Effector CD8-positive, alpha-beta T cell (primary cell): ENCODE measurements at regions not wholly inside any gene's neighbourhood (a gene's known extent, or its start where the extent isn't known, plus 50 kb on each side); places are given as distances from the start of the nearest gene placed in this dataset.
"Not testable (repeated sequence)": the region's sequence is repeated elsewhere in the genome, so short reads cannot be mapped to it uniquely, and the experiment has no call there.

Experiments used
- DNase-seq: peaks from one replicate; lab custom pipeline; 2025; lab: John Stamatoyannopoulos, UW

DNA sequence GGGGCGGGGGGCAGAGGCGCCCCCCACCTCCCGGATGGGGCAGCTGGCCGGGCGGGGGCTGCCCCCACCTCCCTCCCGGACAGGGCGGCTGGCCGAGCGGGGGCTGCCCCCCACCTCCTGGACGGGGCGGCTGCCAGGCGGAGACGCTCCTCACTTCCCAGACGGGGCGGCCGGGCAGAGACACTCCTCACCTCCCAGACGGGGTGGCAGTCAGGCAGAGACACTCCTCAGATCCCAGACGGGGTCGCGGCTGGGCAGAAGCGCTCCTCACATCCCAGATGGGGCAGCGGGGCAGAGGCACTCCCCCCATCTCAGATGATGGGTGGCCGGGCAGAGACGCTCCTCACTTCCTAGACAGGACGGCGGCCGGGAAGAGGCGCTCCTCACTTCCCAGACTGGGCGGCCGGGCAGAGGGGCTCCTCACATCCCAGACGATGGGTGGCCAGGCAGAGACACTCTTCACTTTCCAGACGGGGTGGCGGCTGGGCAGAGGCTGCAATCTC lies 240.1 kb downstream of the NPIPA7 start:
- DNase-seq = not testable (repeated sequence)

DNA sequence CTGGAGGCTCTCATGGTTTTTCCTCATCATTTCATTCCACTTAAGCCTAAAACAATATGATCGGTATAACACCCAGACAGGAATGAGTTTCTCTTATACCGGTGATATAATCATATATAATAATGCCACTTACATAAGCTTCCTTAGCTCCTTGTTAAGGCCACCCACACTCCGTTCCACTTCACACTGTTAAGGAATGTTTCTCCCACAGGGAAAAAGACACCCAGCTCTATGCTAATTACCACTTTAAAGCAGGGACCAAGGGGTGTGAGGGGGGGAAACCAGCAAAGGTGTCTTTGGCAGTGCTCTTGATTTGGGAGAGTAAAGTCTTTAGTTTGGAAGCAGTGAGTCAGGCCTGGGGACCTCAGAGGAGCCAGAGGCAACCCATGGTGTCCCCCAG lies 245.4 kb downstream of the NPIPA7 start:
- not testable (repeated sequence) for DNase-seq

DNA sequence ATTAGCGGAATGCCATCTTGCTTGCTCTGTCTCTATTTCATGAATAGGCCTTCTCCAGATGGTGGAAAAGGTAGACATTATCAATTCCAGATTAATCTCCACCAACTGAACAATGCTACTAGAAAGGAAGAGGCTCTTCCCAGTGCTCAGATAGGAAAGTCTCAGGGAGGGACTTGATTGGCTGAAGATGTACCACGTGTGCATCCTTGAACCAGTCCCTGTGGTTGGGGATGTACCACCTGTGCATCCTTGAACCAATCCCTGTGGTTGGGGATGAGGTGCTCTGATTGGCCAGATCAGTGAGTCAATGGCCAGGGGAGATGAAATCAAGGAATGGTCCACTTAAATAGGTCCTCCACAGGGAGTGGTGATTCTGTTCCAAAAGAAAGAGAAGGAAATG lies 246.2 kb downstream of the NPIPA7 start:
- DNase-seq = not testable (repeated sequence)

DNA sequence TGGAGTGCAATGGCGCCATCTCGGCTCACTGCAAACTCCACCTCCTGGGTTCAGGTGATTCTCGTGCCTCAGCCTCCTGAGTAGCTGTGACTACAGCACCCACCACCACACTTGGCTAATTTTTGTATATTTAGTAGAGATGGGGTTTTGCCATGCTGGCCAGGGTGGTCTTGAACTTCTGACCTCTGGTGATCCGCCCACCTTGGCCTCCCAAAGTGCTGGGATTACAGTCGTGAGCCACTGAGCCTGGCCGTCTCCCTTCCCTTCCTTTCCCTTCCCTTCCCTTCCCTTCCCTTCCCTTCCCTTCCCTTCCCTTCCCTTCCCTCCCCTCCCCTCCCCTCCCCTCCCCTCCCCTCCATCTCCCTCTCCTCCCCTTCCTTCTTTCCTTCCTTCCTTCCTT lies 248.9 kb downstream of the NPIPA7 start:
- DNase-seq = not testable (repeated sequence)

DNA sequence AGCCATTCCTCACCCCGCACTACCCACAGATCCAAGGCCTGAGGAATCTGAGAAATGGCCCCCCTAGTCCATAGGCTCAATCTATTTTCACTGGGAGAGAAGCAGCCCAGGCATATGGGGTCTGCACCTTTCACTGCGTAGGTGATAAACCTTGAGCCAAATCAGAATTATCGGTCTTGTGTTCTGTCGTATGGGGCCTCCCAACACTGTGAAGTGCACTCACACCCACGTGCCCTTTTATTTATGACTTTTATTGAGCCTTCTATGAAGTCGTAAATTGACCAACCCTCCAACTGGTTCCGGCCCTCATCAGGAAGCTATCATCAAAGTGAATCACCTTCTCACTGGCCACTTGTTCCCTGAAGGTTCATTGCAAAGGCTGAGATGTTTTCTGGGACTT lies 259.3 kb downstream of the NPIPA7 start:
- DNase-seq = not testable (repeated sequence)

DNA sequence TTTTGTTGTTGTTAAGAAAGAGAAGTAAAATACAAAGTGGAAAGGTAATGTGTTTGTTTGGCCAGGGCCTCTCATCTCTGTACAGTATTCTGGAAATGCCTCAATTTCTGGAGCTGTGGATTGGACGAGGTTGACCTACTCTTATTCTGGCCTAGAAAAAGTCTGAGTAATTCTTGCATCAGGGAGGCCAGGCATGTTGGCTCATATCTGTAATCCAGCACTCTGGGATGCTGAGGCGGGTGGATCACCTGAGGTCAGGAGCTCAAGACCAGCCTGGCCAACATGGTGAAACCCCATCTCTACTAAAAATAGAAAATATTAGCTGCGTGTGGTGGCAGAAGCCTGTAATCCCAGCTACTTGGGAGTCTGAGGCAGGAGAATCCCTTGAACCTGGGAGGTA lies 259.8 kb downstream of the NPIPA7 start:
- DNase-seq = not testable (repeated sequence)

DNA sequence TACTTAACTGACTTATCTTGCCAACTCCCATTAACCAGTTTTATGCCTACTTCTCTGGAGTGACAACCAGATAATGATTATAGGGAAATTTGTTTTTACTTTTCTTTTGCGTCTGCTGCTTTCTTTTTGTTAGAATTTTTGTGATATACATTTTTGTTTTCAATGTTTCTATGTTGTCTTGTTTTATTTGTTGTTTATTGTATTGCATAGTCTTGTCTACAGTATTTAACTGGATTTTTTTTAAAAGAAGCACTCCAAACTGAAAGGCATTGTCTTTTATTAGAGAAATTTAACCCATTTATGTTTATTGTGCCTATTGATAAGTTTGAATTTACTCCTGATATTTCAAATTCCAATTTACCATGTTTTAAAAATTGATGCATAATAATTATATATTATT lies 264.9 kb downstream of the NPIPA7 start:
- DNase-seq = not testable (repeated sequence)

DNA sequence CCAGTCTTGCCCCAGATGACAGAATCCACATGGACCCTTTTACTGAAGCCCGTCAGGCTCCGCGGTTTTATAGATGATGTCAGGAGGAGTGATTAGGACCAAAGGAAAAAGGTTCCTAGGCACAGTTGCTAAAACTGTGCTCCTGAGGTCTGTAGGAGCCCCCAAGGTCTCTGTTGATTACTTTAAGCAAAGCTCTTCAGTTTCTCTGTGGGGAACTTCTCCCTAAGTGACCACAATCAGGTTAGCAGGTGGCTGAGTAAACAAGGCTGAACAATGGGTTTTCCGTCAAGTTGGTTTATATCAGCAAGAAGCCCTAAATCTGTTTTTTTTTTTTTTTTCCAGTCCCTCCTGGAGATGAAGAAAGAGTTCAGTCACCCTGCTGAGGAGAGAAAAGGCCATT lies 269.1 kb downstream of the NPIPA7 start:
- DNase-seq = not testable (repeated sequence)

DNA sequence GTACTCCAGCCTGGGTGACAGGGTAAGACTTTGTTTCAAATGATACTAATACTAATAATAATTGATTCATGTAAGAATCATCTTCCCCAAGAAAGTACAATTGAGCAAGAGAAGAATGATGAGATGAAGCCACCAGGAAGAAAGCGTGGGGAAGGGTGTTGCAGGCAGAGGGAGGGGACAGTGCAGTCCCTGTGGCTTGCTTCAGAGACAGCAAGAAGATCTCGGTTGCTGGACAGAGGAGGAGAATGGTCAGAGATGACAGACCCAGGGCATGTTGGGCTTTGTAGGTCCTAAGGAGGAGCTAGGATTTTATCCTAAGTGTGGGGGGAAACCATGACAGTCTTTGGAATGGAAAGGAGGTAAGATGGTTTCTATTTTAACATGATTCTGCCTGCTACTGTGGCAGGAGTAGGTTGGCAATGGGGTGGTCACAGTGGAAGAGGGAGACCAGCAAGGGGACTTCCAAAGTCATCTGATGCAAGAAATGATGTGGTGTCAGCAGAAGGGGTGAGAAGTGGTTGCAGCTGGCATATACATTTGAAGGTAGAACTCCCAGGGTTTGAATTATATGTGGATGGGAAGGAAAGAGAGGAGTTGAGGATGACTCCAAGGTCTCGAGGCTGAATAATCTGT lies 293.4 kb downstream of the NPIPA7 start:
- DNase-seq = not testable (repeated sequence)

DNA sequence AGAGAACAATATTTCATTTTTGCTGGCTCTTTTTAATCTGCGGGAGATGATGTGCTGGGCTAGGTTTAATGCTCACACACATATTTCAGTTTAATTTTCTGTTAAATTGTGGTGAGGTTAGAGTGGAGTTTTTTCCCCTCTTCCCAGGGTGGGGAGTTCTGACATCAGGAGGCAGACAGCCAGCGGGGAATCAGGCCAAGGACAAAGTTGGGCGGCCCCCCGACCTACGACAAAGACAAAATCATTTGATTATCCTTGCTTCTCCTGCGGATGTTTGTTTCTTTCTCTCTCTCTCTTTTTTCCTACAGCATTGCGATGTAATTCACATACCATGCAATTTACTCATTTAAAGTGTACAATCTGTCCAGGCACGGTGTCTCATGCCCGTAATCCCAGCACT lies 295.9 kb downstream of the NPIPA7 start:
- not testable (repeated sequence) for DNase-seq

DNA sequence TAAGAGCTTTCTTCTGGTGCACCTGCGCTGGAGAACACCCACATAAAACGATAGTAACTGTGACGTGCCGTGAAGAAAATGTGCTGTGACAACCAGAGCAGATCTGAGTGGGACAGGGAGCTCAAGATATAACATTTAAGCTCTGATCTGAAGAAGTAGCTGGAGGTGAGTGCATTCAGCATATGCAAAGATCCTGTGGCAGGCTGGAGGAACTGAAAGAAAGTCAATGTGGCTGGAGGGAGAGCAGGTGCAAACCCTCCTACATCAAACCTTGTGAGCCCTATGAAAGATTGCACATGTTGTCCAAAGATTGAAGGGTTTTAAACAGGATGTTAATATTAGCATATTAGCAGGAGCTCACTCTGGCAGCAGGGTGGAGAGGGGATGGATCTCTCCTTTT lies 342.9 kb downstream of the NPIPA7 start:
- DNase-seq = not testable (repeated sequence)

DNA sequence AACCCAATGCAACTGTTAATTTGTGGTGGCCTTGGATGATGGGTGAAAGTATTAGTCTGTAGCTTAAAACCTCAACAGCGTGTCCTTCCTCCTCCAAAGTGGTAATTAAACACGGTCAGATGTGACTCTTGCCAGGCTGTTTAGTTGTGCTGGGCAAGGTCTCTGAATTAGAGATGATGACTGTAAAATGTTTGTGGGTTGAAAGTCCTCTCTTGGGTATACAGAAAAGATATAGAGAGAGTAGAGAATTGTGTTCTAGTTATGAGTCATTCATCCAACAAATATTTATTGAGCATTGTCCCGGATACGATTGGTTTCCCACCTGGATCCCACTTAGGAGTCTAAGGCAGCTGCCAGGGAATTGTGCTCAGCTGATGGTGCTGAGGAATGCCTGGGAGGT lies 343.7 kb downstream of the NPIPA7 start:
- not testable (repeated sequence) for DNase-seq

DNA sequence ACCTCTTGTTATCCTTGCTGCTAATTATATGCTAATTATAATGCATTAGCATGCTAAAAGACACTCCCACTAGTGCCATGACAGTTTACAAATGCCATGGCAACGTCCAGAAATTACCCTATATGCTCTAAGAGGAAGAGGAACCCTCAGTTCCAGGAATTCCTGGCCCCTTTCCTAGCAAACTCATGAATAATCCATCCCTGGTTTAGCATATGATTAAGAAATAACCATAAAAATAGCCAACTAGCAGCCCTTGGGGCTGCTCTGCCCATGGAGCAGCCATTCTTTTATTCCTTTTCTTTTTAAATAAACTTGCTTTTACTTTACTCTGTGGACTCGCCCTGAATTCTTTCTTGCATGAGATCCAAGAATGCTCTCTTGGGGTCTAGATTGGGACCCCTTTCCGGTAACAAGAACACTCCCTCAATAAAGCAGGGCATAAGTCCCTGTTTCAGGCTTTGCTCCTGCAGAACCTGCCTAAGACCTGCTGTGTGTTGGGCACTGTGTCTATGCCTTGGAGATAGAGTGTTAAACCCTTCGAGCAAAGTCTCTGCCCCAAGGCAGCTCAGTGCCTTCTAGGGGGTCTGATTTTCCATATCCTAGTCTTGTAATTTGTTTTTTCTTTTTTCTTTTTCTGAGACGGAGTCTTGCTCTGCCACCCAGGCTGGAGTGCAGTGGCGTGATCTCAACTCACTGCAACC lies 345.0 kb downstream of the NPIPA7 start:
- not testable (repeated sequence) for DNase-seq

DNA sequence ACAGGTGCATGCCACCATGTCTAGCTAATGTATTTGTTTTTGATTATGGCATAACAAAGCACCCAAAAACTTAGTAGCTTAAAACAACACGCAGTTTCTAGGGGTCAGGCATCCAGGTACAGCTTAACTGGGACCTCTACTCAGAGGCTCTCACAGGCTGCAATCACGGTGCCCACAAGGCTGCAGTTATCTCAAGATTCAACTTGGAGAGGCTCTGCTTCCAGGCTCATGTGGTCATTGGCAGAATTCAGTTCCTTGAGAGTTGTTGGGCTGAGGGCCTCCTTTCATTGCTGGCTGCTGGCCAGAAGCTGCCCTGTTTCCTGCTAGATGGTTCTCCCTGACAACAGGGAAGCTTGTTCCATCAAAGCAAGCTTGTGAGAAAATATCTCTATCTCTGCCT lies 348.1 kb downstream of the NPIPA7 start:
- not testable (repeated sequence) for DNase-seq

DNA sequence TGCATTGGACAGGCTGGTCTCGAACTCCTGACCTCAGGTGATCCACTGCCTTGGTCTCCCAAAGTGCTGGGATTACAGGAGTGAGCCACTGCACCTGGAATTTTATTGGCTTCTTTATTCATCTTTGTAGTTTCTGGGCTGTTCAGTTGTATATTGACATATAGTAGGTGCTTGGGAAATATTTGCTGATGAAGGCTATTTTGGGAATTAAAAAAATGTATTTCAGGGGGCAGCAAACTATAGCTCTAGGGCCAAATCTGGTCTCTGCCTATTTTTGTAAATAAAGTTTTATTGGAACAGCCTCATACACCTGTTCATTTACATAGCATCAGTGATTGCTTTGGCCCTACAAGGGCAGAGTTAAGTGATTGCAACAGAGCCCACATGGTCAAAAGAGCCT lies 363.6 kb downstream of the NPIPA7 start:
- DNase-seq = not testable (repeated sequence)

DNA sequence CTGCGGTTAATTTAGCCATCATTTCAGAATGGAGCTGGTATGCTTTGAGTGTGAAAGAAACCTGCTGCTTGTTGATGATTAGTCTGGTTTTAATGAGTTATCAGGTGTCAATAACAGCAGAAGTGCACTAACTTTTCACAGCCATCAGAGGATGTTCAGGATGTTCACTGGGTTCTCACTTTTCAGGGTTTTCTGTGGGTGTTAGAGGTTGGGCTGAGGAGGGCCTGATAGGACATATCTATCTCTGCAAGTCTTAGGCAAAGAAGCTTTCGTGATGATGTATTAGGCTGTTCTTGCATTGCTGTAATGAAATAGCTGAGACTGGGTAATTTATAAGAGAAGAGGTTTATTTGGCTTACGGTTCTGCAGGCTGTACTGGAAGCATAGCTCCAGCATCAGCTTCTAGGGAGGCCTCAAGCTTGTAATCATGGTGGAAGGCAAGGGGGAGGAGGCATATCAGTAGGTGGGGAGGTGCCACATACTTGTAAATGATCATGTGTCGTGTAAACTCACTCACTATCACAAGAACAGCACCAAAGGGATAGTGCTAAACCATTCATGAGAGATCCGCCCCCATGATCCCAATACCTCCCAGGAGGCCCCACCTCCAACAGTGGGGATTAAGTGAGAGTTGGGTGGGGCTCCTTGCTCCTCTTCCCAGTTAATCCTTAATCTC lies 376.2 kb downstream of the NPIPA7 start:
- DNase-seq = not testable (repeated sequence)

DNA sequence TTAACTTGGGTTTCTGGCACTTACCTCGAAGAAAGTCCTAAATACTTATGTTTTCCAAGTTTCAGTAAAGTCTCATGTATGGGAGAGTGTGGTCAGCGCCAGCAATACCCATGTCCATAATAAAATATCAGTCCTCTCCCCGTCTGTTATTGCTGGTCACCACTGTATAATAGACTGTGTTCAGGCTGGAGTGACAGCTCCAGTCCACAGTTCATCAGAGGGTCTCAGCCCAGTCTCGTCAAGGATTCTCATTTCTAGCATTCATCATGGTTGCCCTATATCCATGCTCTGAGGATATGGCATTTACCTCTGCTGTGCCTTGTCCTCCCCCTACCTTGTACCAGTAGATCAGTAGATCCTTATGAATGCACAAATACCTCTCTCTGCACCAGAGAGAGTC lies 384.5 kb downstream of the NPIPA7 start:
- DNase-seq = no peak

DNA sequence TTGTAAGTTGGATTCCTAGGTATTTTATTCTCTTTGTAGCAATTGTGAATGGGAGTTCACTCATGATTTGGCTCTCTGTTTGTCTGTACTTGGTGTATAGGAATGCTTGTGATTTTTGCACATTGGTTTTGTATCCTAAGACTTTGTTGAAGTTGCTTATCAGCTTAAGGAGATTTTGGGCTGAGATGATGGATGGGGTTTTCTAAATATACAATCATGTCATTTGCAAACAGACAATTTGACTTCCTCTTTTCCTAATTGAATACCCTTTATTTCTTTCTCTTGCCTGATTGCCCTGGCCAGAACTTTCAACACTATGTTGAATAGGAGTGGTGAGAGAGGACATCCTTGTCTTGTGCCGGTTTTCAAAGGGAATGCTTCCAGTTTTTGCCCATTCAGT lies 391.8 kb downstream of the NPIPA7 start:
- DNase-seq = not testable (repeated sequence)

DNA sequence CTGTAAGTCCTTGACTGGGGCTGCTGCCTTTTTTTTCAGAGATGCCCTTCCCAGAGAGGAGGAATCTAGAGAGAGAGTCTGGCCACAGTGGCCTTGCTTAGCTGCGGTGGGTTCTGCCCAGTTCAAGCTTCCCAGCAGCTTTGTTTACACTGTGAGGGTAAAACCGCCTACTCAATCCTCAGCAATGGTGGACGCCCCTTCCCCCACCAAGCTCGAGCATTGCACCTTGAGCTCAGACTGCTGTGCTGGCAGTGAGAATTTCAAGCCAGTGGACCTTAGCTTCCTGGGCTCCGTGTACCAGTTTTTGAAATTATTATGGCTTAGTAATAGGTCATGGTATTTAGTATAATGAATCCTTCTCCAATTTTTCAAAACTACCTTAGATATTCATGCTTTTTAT lies 395.4 kb downstream of the NPIPA7 start:
- no peak for DNase-seq

DNA sequence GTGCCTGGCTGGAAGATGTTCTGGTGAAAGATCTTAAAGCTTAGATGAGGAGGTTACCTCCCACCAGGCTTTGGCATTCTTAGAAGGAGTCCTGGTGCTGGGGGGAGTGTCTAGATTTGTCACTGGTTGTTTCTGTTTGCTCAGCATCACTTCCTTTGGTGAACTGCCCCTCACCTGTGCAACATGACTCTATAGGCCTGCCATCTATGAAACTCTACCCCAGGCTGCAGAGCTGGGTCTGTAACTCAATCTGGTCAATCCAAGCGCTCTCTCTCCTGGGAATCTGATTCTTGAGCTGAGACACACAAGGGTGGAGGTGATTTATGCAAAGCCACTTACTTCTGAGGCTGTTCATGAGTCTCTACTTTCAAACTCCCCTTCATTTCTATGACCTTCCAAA lies 399.4 kb downstream of the NPIPA7 start:
- no peak for DNase-seq

DNA sequence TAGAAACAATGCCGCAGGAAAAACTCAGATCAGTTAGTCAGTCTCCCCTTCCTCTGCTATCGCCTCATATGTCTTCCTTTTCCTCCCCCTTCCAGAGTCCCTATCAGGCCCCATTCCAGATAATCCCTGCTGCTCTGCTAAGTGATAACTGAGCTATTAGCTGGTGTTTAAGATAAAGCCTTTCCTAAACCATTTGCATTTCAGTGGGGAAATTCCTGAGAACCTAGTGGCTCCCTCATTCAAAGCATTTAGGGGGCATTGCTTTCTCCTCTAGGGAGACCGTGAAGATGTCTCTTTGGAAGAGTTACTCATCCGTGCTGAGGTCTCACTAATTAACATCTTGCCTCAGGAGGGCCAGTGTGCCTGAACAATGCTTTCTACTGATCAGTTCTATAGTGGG lies 401.6 kb downstream of the NPIPA7 start:
- no peak for DNase-seq

DNA sequence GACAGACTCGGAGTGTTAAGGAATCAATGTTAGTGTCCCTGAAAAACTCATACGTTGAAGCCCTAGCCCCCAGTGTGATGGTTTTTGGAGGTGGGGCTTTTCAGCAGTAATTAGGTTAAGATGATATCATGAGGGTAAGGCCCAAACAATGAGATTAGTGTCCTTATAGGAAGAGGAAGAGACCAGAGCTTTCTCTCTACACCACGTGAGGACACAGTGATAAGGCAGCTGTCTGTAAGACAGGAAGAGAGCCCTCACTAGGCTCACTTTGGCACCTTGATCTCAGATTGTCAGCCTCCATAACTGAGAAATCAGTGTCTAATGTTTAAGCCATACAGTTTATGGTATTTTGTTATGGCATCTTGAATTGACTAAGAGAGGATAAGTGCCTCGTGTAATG lies 403.2 kb downstream of the NPIPA7 start:
- no peak for DNase-seq

DNA sequence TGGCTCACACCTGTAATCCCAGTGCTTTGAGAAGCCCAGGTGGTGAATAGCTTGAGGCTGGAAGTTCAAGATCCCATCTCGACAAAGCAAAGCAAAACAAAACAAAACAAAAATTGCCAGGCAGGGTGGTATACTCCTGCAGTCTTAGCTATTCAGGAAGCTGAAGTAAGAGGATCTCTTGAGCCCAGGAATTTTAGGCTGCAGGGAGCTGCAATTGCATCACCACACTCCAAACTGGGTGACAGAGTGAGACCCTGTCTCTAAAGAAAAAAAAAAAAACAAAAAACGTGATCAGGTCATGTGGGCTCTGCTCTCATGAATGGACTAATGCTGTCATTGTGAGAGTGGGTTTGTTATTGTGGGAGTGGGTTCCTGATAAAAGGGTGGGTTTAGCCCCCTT lies 409.1 kb downstream of the NPIPA7 start:
- no peak for DNase-seq
